H1 (cell line): ENCODE measurements at regions not wholly inside any gene's neighbourhood (a gene's known extent, or its start where the extent isn't known, plus 50 kb on each side); places are given as distances from the start of the nearest gene placed in this dataset.

Experiments used
- CBX8 ChIP-seq: fragments of 300-800, 300-1000 bp; sonication (generic); IDR thresholded peaks from 2 replicates; pipeline ENCODE4 v1.7.1; 2016; ENCODE audit warnings: low read depth, low read length, borderline replicate concordance
- CEBPB ChIP-seq: IDR thresholded peaks from 2 replicates; pipeline ENCODE4 v1.6.1; 2012; ENCODE audit warnings: low read depth, low read length
- CTCF ChIP-seq, 3 experiments: IDR thresholded peaks; 1 replicate in 2 of 3; 2 replicates in 1 of 3; pipeline versions ENCODE4 v1.5.1 to v1.6.1; 2011; ENCODE audit warnings: low read length in 3 of 3, mild to moderate bottlenecking in 3 of 3, inconsistent platforms in 2 of 3, low read depth in 1 of 3, moderate library complexity in 1 of 3; ENCODE audit not compliant: insufficient read depth in 1 of 3; ENCODE audit errors: control extremely low read depth in 1 of 3
- EGR1 ChIP-seq: IDR thresholded peaks from 2 replicates; pipeline ENCODE4 v1.6.1; 2011; ENCODE audit warnings: low read depth, low read length, borderline replicate concordance
- GABPA ChIP-seq: IDR thresholded peaks from 2 replicates; pipeline ENCODE4 v1.6.1; 2011; ENCODE audit warnings: mild to moderate bottlenecking, low read length, moderate library complexity, borderline replicate concordance; ENCODE audit not compliant: insufficient read depth
- MAX ChIP-seq: IDR thresholded peaks from 2 replicates; pipeline ENCODE4 v1.6.1; 2012; ENCODE audit warnings: inconsistent platforms
- POLR2A ChIP-seq, 2 experiments: IDR thresholded peaks; 1 replicate in 1 of 2; 2 replicates in 1 of 2; pipeline ENCODE4 v1.6.1; 2011; ENCODE audit warnings: low read depth in 2 of 2, low read length in 2 of 2, mild to moderate bottlenecking in 2 of 2; ENCODE audit errors: control extremely low read depth in 1 of 2
- RAD21 ChIP-seq, 2 experiments: IDR thresholded peaks in 1 of 2; conservative IDR thresholded peaks in 1 of 2; 2 replicates each; pipeline ENCODE4 v1.6.1; 2011; ENCODE audit warnings: low read depth in 2 of 2, low read length in 2 of 2, improper control_type of control experiment in 1 of 2, inconsistent platforms in 1 of 2, mild to moderate bottlenecking in 1 of 2, moderate library complexity in 1 of 2
- RXRA ChIP-seq: IDR thresholded peaks from 2 replicates; pipeline ENCODE4 v1.6.1; 2011; ENCODE audit warnings: low read depth, mild to moderate bottlenecking, low read length, moderate library complexity; ENCODE audit not compliant: insufficient read depth
- USF2 ChIP-seq: IDR thresholded peaks from 2 replicates; pipeline ENCODE4 v1.6.1; 2011; ENCODE audit warnings: low read length, improper control_type of control experiment
- YY1 ChIP-seq: IDR thresholded peaks from 2 replicates; pipeline ENCODE4 v1.6.1; 2011; ENCODE audit warnings: low read depth, mild to moderate bottlenecking, low read length

GRCh38 chr2:9712263-9712662 lies 81.5 kb upstream of the YWHAQ start:
- no peak for TF ChIP-seq CTCF (IDR thresholded peaks at IDR 0.05; ENCODE audit: control extremely low read depth in 1 of 3, insufficient read depth in 1 of 3, low read depth in 1 of 3, low read length in 3 of 3)
- TF ChIP-seq EGR1, result no peak
- no peak for TF ChIP-seq RAD21 (IDR thresholded peaks at IDR 0.05 in 1 of 2, conservative IDR thresholded peaks at IDR 0.05 in 1 of 2; ENCODE audit: low read depth in 2 of 2, low read length in 2 of 2)
- no peak for TF ChIP-seq YY1
- TF ChIP-seq USF2, result no peak
- no peak for TF ChIP-seq CEBPB
- TF ChIP-seq RXRA, result no peak
- no peak for TF ChIP-seq CBX8
- TF ChIP-seq POLR2A (IDR thresholded peaks at IDR 0.05; ENCODE audit: control extremely low read depth in 1 of 2, low read depth in 2 of 2, low read length in 2 of 2), result no peak
- TF ChIP-seq MAX, result no peak
- TF ChIP-seq GABPA, result no peak
